ENCODE measurements at regions not wholly inside any gene's neighbourhood (a gene's known extent, or its start where the extent isn't known, plus 50 kb on each side); places are given as distances from the start of the nearest gene placed in this dataset.
A peak's percentile ranks its signal among the peaks of the same experiment; 100 is the strongest.

- Histone ChIP-seq H3K36me3 (ENCODE audit: insufficient read depth) (no peaks in the 10 kb centered on the region), H3K79me2 (ENCODE audit: insufficient read depth, low read depth) (no peaks in the 10 kb centered on the region), H4K20me1 (ENCODE audit: insufficient read depth) (no peaks in the 10 kb centered on the region), H3K4me1 (ENCODE audit: low read depth, poor library complexity, severe bottlenecking) (peaks cover 10% of the 10 kb centered on the region), H3K4me3 (IDR thresholded peaks at IDR 0.05; ENCODE audit: insufficient read depth, low read depth, low read length) (no peak overlapping the region), H2AFZ (ENCODE audit: low read depth) (no peak overlapping the region), H3K4me2 (no peak overlapping the region), H3K27ac (no peak overlapping the region), H3K9ac (no peak overlapping the region), H3K27me3 (ENCODE audit: insufficient read depth, low read depth) (no peaks in the 10 kb centered on the region)
- TF ChIP-seq CTCF (conservative IDR thresholded peaks at IDR 0.05; ENCODE audit: low read depth, low read length): no peak
These were observed 811.2 kb downstream of the RNF144A start for GRCh38 chr2:7728388-7728787.

- no peak overlapping the region for H3K4me3 ChIP-seq (IDR thresholded peaks at IDR 0.05; ENCODE audit: insufficient read depth, low read depth, low read length)
- H3K79me2 ChIP-seq (ENCODE audit: insufficient read depth, low read depth): no peaks in the 10 kb centered on the region
- TF ChIP-seq CTCF (conservative IDR thresholded peaks at IDR 0.05; ENCODE audit: low read depth, low read length): no peak
- H3K4me1 ChIP-seq (ENCODE audit: low read depth, poor library complexity, severe bottlenecking): peaks cover 7% of the 10 kb centered on the region
- H3K4me2 ChIP-seq: peak overlapping the region; percentile 47; the same call in 1 of the 2 replicates
- no peak overlapping the region for H2AFZ ChIP-seq (ENCODE audit: low read depth)
- H3K27ac ChIP-seq: no peak overlapping the region
- H3K27me3 ChIP-seq (ENCODE audit: insufficient read depth, low read depth): no peaks in the 10 kb centered on the region
- no peaks in the 10 kb centered on the region for H3K36me3 ChIP-seq (ENCODE audit: insufficient read depth)
- no peak overlapping the region for H3K9ac ChIP-seq
- H4K20me1 ChIP-seq (ENCODE audit: insufficient read depth): no peaks in the 10 kb centered on the region
These were observed 813.2 kb downstream of the RNF144A start for GRCh38 chr2:7730449-7730848.

- no peak overlapping the region for H3K27ac ChIP-seq
- H3K4me1 ChIP-seq (ENCODE audit: low read depth, poor library complexity, severe bottlenecking): peaks cover 1% of the 10 kb centered on the region
- H3K27me3 ChIP-seq (ENCODE audit: insufficient read depth, low read depth): no peaks in the 10 kb centered on the region
- H3K36me3 ChIP-seq (ENCODE audit: insufficient read depth): no peaks in the 10 kb centered on the region
- H3K4me2 ChIP-seq: no peak overlapping the region
- no peak for TF ChIP-seq CTCF (conservative IDR thresholded peaks at IDR 0.05; ENCODE audit: low read depth, low read length)
- no peak overlapping the region for H3K9ac ChIP-seq
- H4K20me1 ChIP-seq (ENCODE audit: insufficient read depth): no peaks in the 10 kb centered on the region
- no peak overlapping the region for H3K4me3 ChIP-seq (IDR thresholded peaks at IDR 0.05; ENCODE audit: insufficient read depth, low read depth, low read length)
- no peak overlapping the region for H2AFZ ChIP-seq (ENCODE audit: low read depth)
- H3K79me2 ChIP-seq (ENCODE audit: insufficient read depth, low read depth): no peaks in the 10 kb centered on the region
These were observed 813.8 kb downstream of the RNF144A start for GRCh38 chr2:7730990-7731389.

GRCh38 chr2:7732497-7732896 is 815.3 kb downstream of the RNF144A start:
- Histone ChIP-seq H3K4me3 (IDR thresholded peaks at IDR 0.05; ENCODE audit: insufficient read depth, low read depth, low read length) (no peak overlapping the region), H2AFZ (ENCODE audit: low read depth) (no peak overlapping the region), H3K9ac (no peak overlapping the region), H3K27ac (no peak overlapping the region), H4K20me1 (ENCODE audit: insufficient read depth) (no peaks in the 10 kb centered on the region), H3K79me2 (ENCODE audit: insufficient read depth, low read depth) (no peaks in the 10 kb centered on the region), H3K4me1 (ENCODE audit: low read depth, poor library complexity, severe bottlenecking) (no peaks in the 10 kb centered on the region), H3K4me2 (no peak overlapping the region), H3K36me3 (ENCODE audit: insufficient read depth) (no peaks in the 10 kb centered on the region), H3K27me3 (ENCODE audit: insufficient read depth, low read depth) (no peaks in the 10 kb centered on the region)
- TF ChIP-seq CTCF (conservative IDR thresholded peaks at IDR 0.05; ENCODE audit: low read depth, low read length): no peak

Data from KMS-11 (cell line).